Ureter (tissue), 1 donor: ENCODE measurements at regions not wholly inside any gene's neighbourhood (a gene's known extent, or its start where the extent isn't known, plus 50 kb on each side); places are given as distances from the start of the nearest gene placed in this dataset.
"Not testable (repeated sequence)": the region's sequence is repeated elsewhere in the genome, so short reads cannot be mapped to it uniquely, and the experiment has no call there.

ENCODE experiments used
- DNase-seq: peaks from one replicate; pipeline ENCODE4 v3.0.0-alpha.2; 2020; ENCODE audit warnings: low spot score
- donor health status: DM: yes; HTN: yes; CAD: no.

GRCh38 chr1:117707371-117707770 lies 101.5 kb downstream of the TENT5C start:
- DNase-seq, result no peak

- DNase-seq, result no peak
These were observed 102.7 kb downstream of the TENT5C start for GRCh38 chr1:117708323-117709248.

GRCh38 chr1:117709249-117709691 lies 103.4 kb downstream of the TENT5C start:
- no peak for DNase-seq

DNA sequence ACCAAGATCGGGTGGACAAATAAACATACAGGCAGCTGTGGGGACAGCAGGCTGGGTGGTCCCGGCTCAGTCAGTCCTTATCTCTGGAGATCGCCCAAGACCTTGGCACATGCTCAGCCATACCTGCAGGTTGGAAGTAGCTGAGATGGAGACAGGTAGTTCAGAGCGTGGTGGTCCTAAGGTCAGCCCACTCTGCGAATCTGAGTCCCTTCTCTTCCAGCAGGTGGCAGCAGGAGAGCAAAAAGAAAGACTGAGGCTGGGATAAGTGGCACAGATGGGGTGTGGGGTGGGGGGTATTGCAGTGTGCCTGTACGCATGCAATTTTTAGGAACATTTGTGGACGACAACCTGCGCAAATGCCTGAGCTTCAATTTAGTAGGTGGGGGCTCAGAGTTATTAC lies 104.9 kb downstream of the TENT5C start:
- DNase-seq, result no peak

DNA sequence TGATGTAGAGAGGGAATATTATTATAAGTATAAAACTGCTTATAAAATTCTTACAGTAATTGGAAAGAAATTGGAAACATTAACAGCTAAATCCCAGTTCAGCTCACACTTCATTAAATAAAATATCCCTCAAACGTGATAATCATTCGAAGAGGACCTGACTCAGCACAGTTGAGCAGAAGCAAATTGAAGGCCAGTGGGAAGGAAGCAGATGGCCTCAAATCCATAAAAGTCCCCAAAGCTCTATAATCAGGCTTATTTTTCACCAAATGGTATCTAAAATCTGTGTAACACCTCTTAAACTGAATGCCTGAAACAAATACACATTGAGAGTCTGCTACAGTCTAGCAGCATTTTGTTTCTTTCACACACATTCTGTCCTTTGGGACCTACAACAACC lies 106.8 kb downstream of the TENT5C start:
- DNase-seq, result no peak

DNA sequence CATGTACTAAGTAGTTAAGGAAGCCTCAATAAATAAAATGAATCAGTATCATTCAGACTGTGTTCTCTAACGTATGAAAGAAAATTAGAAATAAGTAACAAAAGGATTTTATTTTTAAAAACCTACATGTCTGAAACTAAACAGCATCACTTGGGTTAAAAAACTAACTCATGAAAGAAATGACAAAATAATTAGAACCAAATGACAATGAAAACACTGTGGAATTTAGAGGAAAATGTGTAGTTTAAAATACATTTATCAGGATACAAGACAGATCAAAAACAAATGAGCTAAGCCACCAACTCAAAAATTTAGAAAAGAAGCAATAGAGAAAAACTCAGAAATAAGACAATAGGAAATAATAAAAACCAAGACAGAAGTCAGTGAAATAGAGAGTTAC lies 108.7 kb downstream of the TENT5C start:
- DNase-seq, result no peak

DNA sequence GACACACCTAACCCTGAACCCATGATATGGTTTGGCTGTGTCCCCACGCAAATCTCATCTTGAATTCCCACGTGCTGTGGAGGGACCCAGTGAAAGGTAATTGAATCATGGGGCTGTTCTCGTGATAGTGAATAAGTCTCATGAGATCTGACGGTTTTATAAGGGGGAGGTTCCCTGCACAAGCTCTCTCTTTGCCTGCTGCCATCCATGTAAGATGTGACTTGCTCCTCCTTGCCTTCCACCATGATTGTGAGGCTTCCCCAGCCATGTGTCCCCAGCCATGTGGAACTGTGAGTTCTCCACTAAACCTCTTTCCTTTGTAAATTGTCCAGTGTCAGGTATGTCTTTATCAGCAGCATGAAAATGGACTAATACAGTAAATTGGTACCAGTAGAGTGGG lies 110.2 kb downstream of the TENT5C start:
- not testable (repeated sequence) for DNase-seq

DNA sequence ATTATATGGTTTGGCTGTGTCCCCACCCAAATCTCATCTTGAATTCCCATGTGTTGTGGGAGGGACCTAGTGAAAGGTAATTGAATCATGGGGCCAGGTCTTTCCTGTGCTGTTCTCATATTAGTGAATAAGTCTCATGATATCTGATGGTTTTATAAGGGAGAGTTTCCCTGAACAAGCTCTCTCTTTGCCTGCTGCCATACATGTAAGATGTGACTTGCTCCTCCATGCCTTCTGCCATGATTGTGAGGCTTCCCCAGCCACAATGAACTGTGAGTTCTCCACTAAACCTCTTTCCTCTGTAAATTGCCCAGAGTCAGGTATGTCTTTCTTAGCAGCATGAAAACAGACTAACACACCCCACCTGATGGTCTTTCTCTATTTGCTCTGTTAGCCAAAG lies 112.1 kb downstream of the TENT5C start:
- DNase-seq, result not testable (repeated sequence)

GRCh38 chr1:117718596-117718995 lies 112.7 kb downstream of the TENT5C start:
- not testable (repeated sequence) for DNase-seq

DNA sequence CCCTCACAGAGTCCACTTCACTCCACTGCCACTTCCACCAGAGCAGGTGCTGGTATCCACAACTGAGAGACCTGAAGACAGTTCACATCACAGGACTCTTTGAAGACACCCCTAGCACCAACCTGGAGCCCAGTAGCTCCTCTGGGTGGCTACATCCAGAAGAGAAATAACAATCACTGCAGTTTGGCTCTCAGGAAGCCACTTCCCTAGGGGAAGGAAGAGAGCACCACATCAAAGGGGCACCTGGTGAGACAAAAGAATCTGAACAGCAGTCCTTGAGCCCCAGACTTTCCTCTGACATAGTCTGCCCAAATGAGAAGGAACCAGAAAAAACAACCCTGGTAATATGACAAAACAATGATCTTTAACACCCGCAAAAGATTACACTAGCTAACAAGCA lies 113.2 kb downstream of the TENT5C start:
- DNase-seq, result no peak

DNA sequence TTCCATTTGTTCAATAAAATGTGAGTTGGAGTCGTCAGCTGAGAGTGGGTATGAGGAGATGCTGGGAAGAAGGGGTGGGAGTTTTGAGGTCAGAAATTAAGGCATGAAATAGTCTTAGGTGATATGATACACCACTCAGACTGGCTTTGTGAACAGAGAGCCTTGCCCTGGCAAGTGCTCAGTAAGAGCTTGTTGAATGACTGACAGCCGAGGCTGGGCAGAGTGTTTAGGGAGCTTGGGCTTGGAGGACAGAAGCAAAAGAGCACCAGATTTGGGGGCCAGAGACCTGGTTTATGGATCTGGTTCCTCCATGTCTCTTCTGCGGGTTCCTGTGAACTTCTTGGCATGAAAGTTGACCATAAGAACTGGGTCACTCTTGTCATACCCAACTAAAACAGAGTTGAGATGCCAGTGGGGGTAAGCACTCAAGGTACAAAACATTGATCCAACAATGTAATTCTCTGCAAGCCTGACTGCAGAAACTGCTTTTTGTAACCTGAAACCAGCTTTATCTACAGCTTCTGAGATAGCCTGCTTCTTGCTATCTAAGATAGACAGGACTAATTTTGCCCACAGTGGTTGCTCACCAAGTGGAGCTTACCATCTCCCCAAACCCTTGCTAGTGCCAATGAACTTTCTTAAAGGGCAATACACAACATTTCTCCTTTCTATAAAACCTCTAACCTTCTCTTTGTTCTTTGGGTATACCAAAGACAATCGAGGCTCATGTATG lies 126.4 kb downstream of the TENT5C start:
- DNase-seq, result no peak

GRCh38 chr1:117732956-117733355 lies 127.1 kb downstream of the TENT5C start:
- no peak for DNase-seq

GRCh38 chr1:117734403-117734802 lies 128.6 kb downstream of the TENT5C start:
- DNase-seq, result no peak

- DNase-seq, result no peak
These were observed 129.5 kb downstream of the TENT5C start for GRCh38 chr1:117735045-117735992.

- no peak for DNase-seq
These were observed 133.7 kb downstream of the TENT5C start for GRCh38 chr1:117739504-117739903.

DNA sequence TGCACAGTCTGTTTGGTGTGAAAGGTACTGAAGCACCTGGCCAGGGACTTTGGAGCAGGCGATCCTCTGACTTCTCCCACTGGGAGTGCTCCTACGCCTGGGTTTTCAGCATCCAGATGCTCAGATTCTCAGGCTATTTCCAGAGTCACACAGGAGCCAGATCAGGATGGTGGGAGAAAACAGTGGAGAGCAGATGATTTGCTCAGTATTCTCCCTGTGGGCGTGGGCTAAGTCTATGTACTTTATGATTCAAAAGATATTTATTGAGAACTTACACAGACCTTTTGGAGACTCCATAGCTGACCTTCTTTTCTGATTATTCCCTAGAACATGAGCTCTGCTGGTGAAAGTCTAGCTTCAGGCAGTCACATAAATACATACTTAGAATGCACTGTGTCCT lies 134.6 kb downstream of the TENT5C start:
- DNase-seq, result no peak

DNA sequence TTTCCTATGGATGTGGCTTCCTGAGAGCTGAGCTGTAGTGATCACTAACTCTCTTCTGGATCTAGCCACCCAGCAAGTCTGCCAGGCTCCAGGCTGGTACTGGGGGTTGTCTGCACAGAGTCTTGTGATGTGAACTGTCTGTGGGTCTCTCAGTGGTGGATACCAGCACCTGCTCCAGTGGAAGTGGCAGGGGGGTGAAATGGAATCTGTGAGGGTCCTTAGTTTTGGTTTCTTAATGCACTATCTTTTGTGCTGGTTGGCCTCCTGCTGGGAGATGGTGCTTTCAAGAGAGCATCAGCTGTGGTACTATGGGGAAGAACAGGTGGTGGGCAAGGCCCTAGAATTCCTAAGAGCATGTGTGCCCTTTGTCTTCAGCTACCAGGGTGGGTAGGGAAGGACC lies 140.7 kb downstream of the TENT5C start:
- DNase-seq, result not testable (repeated sequence)

- DNase-seq, result no peak
These were observed 141.8 kb downstream of the TENT5C start for GRCh38 chr1:117747605-117748004.

- DNase-seq, result no peak
These were observed 145.5 kb downstream of the TENT5C start for GRCh38 chr1:117751321-117751720.

DNA sequence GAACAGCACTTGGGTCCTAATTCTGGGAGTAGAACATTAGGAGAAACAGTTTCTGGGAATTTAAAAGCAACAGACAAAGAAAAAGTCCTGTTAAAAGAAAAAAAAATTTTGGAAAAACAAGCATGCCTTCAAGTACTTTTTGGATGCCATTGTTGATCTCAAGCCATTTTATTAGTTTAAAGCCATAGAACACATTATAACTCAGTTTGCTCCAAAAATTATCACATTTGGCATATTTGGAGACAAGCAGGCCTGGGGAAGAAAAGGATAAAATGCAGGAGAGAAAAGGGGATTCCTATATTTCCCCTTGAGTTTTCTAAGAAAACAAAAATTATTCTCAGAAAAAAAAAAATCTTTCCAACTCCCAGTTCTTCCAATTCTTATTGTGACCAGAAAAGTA lies 146.8 kb downstream of the TENT5C start:
- DNase-seq, result no peak

GRCh38 chr1:117753232-117753631 lies 147.4 kb downstream of the TENT5C start:
- no peak for DNase-seq

- no peak for DNase-seq
These were observed 147.8 kb downstream of the TENT5C start for GRCh38 chr1:117753652-117754051.
